GM21515 (cell line): ENCODE measurements at regions not wholly inside any gene's neighbourhood (a gene's known extent, or its start where the extent isn't known, plus 50 kb on each side); places are given as distances from the start of the nearest gene placed in this dataset.
A peak's percentile ranks its signal among the peaks of the same experiment; 100 is the strongest.

Experiments
- ATAC-seq: cut with Tn5 transposase; IDR thresholded peaks from one replicate; pipeline ENCODE4 v1.9.1; 2021; ENCODE audit not compliant: unreplicated experiment

DNA sequence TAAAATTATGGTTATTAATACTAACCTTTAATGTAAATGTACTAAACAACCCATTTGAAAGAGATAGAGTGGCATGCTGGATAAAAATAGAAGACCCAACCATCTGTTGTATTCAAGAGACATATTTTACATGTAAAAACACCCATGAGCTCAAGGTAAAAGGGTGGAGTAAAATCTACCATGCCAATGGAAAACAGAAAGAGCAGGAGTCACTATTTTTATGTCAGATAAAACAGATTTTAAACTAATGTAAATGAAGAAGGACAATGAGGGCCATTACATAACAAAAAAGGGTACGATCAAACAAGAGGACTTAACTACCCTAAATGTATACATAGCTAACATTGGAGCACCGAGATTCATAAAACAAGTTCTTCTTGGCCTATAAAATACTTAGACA is 66.3 kb downstream of the ITM2A start:
- ATAC-seq, result no peak

DNA sequence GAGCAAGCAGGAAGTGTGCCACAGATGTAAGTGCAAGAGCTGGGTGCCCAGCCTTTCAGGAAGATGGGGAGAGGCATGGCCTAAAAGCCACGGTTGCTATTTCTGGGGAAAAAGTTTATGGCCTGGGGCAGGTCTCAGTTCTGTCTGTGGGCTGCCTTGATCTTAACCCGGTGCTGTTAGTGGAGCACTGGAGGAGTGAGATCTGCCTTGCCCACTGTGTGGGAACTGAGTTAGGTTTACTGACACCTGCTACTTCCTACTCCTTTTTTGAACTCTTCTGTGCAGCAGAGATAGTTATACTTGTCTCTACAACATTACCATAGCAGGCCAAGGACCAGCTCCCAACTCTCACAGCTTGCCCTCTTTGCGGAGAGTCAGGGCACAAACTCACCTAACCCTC is 76.5 kb downstream of the ITM2A start:
- no peak for ATAC-seq

DNA sequence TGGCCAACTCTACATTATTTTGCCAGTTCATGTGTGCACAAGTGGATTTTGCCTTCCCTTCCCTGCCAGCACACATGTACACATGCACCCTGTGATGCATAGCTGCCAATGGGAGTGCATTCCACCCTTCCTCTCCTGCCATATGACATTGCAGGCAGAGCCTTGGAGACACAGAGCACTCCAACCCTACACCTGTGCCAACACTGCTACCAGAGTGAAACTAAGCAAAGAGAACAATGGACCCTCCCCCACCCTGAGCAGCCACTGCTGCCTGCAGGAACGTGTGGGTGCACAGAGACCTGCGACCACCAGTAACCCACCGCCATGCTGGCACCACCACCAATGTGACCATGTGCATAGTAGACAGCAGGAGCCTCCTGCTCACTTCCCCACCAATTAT is 78.4 kb downstream of the ITM2A start:
- ATAC-seq, result no peak

DNA sequence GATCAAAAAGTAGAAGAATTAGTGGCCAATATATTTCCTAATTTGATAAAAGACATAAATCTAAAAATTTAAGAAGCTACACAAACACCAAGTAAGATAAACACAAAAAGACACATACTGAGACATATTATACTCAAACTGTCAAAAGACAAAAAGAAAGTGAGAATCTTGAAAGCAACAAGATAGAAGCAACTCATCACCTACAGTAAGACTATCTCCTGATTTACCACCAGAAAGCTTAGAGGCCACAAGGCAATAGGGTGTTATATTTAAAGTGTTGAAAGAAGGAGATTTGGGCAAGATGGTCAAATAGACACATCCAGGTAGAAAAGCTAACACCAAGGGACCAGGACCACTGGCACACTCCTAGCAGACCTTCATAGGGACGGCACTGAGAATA is 79.4 kb downstream of the ITM2A start:
- ATAC-seq, result no peak

DNA sequence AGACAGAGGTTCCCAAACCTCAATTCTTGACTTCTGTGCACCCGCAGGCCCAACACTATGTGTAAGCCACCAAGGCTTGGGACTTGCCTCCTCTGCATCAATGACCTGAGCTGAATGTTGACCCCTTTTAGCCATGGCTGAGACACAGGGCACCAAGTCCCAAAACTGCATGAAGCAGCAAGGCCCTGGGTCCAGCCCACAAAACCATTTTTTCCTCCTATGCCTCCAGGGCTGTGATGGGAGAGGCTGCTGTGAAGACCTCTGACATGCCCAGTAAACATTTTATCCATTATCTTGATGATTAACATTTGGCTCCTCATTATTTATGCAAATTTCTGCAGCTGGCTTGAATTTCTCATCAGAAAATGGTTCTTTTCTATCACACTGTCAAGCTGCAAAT is 85.4 kb downstream of the ITM2A start:
- no peak for ATAC-seq

DNA sequence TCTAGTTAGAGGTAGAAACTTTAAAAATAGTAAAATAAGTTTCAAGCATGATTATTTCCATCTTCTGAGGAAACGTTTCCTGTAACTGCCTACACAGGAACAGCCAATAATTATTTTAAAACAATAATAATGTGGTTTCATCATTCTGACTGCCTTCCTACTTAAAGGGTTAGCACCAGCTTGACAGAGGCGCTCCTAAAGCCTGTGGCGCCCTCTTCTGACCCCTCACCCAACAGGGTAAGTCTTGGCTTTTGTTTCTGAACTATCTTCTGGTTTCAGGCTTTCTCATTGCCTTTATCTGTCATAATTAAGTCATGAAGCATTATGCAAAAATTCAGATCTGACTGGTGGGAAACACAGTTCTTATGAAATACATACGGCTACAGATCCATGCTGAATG is 96.7 kb downstream of the ITM2A start:
- ATAC-seq, result peak; percentile 97

DNA sequence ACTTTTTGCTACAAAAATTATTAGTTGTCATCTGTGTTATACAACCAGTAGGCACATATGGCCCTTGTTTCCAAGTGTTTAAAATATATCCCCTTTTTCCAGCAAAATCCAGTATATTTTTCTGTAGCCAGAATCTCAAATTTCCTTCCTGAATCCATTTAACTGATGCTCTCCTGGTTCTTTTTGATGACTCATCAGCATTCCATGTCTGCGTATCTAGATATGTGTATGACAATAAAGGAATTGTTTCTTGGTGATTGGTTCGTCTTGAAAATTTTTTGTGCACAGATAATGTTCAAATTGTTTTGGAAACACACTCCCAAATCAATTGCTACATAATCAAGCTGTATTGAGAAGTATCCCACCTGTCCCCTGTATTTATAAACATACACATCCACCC is 98.3 kb downstream of the ITM2A start:
- ATAC-seq, result no peak

DNA sequence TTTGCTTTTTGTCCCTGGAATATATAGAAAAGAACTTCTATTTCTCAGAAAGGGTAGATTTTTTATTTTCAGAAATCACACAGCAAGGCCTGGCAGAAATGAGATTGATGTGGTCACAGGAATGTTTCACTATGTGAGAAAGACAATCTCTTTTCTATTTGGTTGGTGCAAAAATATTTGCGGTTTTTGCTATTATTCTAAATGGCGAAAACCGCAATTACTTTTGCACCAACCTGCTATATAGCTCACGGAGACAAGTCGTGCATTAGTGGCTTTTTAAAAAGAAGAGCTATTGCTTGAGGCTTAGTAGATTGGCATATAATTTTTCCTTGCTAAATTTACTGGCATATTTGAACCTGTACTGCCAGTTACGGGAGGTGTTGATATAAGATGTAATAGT is 100.4 kb downstream of the ITM2A start:
- ATAC-seq, result no peak

DNA sequence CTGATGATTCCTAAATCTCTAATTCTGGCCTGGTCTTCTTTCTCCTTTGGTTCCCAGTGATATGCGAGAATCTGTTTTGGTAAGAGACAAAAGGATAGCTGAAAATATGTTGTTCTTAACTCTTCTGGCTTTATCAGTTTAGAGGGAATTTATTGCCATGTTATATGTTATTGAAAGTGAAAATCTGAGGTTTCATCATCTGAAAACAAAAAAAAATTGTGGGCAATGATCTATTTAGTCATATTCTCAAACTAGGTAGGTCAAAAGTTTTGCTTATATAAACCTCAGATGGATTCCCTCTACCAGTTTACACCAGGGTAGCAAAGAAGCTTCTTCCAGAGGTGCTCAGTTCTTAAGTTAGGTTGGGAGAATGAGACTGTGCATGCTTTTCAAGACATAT is 103.6 kb downstream of the ITM2A start:
- ATAC-seq, result no peak

DNA sequence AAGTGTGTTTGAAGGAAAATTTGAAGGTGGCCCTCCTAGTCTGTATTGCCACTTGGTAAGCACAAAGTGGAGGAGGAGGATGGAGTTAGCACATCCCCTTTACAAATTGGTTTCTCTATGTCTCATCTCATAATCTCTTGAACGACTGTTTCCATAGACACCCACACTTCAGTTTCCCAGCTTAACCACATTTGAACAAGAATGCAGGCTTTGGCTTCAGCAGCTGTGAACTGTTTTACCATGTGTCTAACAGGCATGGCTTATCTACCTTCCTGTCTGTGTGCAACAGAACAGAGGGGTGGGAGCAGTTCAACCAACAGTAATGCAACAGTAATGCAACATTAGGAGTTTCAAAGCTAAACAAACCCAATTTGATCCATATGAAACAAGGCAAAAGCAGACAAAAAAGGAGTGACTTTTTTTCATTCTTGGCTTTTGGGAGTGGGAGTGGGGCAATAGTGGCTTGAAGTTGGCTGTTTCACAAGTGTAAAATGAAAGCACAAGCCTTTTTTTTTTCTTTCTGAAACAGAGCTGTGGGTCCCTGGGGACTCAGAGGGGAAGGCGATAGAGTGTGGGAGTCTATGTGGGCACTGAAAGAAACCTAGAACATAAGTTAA is 108.0 kb downstream of the ITM2A start:
- peak; percentile 94 for ATAC-seq

DNA sequence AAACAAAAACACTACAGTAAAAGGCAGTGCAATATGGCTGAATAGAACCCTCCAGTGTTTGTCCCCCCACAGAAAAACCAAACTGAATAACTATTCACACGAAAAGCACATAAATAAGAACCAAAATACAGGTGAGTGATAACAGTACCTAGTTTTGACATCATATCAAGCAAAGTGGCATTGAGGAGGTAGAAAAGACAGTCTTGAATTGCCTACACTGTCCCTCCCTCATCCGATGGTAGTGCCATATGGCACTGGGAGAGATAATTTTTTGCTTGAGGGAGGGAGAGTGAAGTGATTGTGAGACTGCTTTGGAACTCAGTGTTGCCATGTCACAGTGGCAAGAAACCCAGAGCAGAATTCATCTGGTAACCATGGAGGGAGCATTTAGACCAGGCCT is 99.2 kb downstream of the GPR174 start:
- ATAC-seq, result no peak

DNA sequence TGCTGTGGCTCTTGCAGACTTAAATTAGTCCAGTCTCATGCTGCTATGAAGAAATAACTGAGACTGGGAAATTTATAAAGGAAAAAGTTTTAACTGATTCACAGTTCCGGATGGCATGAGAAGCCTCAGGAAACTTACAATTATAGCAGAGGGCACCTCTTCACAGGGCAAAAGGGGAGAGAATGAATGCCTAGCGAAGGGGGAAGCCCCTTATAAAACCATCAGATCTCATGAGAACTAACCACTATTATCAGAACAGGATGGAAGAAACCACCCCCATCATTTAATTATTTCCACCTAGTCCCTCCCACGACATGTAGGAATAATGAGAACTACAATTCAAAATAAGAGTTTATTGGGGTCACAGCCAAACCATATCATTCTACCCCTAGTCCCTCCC is 91.4 kb downstream of the GPR174 start:
- ATAC-seq, result no peak

DNA sequence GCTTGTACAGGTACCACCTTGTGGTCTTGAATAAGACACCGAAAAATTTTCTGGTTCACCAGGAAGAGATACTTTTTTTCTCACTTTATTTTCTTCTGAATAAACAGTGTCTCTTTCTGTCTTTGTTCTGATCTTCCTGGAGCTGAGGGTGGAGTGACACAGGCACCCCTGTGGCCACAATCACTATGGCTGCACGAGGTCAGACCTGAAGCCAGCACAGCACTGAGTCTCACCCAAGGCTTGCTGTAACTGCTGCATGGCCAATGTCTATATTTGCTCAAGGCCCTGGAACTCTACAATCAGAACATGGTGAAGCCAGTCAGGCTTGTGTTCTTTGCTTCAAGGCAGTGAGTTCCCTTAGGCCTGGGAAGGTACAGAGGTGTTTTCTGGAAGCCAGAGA is 87.2 kb downstream of the GPR174 start:
- ATAC-seq, result no peak
